GM18517 (cell line): ENCODE measurements at regions not wholly inside any gene's neighbourhood (a gene's known extent, or its start where the extent isn't known, plus 50 kb on each side); places are given as distances from the start of the nearest gene placed in this dataset.

Experiments
- ATAC-seq: cut with Tn5 transposase; IDR thresholded peaks from one replicate; pipeline ENCODE4 v1.9.1; 2021; ENCODE audit warnings: mild to moderate bottlenecking, moderate library complexity; ENCODE audit not compliant: unreplicated experiment

DNA sequence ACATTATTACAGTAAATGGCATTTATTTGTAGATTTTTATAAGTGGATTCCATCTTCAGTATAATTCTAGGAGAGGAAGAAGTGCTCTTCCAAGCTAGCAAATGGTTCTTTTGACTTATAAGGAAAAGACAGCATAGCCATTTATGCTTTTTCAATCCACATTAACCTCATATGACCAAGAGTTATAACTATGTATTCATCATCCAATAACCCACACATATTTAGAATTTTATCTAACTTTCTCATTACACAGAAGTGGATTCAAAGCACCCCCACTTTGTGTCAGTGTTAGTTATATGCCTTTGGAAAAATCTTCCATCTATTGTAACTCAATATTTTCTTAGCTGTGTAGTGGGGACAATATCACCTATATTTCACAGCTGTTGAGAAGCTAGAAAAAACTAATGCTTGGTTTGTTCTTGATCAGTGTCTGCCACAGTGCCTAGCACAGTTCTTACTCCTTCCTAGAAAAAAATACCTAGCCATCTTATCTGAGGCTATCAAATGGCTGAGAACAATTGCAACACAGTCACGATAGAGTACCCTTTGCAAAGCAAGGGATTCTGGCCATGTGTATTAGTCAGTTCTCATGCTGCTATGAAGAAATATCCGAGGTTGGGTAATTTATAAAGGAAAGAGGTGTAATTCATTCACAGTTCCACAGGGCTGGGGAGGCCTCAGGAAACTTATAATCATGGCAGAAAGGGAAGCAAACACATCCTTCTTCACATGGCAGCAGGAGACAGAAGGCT, 986.3 kb downstream of the TFAP2A start:
- no peak for ATAC-seq

DNA sequence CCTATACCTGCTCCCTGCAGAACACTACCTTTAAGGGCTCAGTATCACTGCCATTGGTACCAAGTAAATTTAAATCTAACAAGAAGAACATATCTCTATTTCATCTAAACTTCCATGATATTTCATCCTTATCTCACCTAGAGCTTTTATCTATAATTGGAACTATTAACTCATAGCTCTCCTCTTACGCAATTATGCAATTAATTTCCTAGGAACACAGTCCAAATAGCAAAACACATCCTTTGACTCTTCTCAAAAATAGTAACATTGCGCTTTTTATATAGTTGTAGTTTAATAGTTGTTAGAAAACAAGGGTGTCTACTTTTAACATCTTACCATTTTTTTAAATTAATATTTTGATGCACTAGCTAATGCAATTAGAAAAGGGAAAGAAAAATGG, 986.8 kb upstream of the SLC35B3 start:
- no peak for ATAC-seq

DNA sequence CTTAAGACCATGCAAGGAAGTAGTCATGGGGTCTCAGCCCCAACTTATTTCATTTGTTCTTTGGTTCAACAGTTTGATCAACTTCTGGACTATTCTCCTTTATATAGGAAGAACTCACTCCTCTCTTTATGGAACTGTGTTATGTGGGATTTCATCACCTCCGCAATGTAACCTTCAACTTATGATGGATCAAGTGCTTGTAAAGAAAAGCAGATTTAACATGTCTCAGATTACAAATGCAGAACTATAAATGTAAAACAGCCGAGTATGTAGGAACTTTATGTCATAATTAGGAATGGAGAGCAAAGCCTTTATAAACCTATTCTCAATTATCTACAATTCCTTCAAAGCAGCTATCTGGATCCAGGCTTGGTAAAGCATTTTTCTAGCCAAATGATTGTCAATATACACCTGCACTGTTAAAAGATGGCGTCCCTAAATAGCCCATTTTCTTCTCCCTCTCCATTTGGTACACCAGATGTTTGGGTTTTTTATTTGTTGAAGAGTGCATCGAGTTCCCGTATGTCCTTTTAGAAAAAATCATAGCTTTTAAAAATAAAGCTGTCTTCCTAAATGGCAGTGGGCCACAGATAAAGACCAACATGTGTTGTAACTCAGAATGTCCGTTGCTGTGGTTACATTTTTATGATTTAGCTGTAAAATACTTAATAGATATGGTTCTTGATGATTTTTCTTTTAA, 985.1 kb upstream of the SLC35B3 start:
- no peak for ATAC-seq

DNA sequence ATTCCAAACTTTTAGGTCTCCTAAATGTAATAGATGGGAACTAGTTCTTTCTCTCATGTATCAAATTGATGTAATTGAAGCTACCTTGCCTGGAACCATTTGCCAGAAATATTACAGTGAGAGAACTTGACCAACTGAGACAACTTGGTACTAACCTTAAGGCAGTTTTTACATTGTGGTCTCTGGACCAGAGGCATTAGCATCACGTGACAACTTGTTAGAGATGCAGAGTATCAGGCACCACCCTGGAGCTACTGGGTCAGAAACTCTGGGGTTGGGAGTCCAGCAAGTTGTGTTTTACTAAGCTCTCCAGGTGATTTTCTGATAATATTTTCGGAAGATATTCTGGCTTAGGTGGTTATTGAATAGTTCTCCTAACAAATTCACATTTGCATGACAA, 982.1 kb upstream of the SLC35B3 start:
- ATAC-seq: no peak

DNA sequence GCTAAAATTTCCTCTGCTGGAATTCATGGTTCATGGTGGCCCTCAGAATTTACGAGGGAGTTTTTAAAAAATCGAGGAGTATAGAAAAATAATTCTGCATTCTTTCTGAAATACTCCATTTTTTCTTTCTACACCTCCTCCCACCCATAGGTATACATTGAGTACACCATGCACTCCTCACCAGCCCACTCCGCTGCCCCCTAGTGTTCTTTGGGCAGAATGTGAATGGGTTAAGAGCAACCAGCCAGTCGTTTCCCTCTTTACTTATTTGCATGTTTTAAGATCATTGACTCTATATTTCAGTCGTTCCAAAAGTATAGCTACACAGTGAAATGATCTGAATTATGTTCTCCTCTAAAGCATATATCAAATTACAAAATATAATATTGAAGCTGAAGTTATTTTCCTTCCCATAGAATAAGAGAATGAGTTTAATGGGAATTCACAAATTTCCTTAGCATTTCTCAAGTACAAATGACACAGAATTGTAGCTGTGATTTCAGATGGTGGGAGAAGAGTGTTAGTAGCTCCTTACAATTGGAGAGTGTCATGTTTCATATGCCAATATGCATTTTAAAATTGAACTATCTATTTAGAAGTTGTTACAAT, 977.7 kb upstream of the SLC35B3 start:
- no peak for ATAC-seq

DNA sequence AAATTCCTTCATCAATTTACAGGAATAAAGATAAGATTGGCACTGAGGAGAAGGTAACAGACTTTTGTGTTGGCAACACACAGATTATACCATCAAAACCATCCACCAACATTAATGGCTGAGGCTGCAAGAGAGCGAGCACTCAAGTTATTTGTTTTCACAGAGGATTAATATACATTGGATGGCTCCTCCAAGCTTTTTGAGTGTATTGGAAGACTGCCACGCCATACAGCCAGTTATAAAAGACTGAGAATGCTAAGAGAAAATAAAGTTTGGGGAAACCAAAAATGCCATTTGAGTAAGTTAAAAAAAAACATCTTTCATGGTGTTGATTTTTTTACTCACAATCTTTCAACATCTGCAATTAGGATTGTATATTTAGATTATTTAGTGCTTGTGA, 973.8 kb upstream of the SLC35B3 start:
- ATAC-seq: no peak

DNA sequence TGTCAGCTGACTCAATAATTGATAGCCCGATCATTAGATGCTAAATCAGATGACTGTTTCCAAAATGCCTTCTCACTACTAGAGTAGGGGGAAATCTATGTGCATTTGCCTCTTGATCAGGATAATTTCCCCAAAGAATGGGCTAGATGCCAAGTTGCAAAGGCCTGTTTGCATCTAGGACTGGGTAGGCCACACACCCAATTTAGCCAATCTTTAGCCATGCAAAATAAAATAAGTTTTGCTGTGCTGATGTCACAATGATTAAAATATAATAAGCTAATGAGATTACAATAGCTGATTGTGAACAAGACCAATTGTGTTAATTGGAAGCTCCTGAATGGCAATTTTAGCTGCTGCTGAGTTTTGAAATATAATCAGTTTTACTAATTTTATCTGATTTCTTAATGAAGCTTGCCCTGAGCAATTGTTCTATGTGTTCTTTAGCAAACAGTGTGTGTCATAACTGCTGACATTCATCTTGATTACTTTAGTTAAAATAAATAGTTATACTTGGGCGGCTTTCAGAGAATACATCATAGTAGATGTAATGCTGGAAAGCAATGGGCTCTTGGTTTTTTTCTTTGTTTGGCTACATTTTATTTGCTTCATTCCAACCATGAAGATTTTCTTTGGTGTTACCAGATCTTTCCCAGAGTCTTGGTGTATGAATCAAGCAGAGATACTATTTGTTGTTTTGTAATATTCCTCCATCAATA, 973.2 kb upstream of the SLC35B3 start:
- ATAC-seq: no peak

DNA sequence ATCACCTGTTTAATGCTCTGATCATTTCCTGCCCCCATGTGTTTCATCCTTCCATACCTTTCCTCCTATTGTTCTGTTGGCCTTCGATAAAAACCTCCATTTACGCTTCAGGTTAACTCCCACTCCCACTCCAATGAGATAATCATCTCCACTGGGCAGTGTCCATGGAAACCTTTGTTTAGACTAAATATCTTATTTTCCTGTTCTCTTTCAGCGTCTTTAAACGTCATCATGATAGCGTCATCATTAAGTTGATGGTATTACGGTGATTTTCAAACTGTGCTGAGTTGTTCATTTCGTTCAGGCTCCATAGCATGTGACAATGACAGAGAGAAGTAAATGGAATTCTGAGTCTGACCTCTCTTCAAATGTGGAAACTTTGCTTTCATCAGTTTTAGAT, 970.5 kb upstream of the SLC35B3 start:
- no peak for ATAC-seq

DNA sequence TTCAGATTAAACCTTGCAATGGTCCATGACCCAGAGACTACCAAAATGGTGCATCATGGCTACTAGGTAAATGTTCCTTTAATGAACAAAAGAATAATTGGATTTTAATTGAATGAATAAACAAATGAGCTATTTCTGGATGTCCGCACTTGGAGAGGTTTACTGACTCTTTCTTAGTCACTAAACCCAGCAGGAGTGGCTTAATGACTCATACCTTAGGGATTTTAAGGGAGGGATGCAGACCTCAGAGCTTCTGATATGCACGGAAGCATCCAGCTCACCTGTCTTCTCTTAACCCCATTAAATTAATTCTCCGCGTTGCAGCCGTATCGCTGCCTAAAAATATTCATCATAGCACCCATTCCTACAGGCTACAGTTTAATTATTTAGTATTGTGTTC, 970.0 kb upstream of the SLC35B3 start:
- ATAC-seq: no peak

DNA sequence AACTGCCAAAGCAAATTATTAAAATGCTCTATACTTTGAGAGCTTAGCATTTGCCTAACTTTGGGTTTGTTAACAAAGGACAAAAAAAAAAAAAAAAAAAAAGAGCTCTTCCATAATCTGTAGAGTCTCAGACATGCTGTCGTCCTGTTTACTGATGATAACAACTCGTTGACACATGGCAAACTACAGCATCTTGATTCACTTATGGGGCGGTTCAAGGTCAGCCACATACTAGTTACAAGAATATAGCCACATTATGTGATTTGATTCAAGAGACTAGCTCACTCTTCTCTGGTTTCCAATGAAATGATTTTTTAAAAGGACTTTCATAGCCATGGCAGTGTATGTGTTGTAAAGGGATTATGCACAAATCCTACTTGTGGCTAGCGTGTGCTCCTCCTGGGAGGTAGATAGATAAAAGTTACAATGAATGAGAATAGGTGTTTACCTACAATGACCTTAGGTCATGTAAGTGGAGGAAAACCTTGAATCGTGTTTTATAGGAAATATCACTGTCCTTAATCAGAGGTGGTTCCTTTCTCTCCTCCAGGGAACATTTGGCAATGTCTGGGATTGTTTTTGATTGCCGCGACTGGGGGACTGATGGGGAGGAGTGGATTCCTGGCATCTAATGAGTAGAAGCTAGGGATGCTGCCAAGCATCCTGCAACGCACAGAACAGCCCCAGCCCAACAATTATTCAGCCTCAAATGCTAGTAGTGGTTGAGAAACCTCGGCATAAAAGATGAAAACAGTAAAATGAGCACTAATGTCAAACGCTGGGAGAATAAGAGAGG, 969.2 kb upstream of the SLC35B3 start:
- no peak for ATAC-seq

DNA sequence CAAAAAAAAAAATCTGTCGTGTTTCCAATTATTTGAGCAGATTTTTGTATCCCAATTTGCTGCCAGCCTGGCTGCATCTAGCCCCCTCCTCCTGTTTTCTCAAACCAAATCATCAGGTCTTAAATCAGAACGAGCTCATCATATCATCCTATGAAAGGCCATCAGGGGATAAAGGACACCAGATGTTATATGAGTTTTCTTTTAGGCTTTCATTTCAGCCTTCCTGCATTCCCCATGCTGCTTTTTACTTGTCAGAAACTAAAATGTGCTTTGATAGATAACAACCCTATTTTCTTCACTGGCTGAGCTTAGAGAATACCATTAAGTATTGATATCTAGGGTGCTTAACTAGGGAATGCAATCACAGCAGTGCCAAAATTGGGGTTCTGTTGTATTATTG, 968.4 kb upstream of the SLC35B3 start:
- no peak for ATAC-seq

DNA sequence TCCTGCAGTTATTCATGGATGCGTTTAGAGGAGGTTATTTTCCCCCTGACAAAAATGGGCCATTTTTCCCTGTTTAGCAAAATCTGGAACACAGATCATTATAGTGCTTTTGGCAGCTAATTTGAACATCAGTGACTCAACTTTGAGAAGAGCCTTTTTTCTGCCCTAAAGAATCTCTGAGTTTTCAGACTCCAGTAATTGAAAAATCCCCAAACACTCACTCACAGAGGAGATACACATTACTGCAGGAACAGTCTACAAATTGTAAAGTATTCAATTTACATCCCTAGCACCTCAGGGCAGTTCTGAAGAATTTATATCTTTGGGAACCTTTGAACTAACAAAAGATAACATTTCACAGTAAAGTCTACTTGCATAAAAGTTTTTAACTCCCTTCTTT, 966.6 kb upstream of the SLC35B3 start:
- no peak for ATAC-seq

DNA sequence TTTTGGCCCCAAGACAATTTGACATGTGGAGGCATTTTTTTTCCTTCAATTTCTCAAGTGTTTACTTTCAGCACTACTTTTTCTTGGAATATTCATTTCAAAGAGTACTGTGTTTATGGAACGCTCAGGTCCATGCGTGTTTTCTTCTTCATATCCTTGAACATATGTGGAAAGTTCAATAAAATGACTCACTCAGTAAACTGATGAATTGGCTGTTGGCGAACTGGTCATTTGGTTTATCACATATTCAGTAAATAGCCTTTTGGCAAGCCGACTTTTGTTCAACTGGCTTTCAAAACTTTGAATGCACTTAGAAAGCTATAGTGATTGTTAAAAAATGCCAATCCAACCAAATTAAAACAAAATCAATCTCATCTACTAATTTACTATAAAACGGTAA, 964.6 kb upstream of the SLC35B3 start:
- no peak for ATAC-seq

DNA sequence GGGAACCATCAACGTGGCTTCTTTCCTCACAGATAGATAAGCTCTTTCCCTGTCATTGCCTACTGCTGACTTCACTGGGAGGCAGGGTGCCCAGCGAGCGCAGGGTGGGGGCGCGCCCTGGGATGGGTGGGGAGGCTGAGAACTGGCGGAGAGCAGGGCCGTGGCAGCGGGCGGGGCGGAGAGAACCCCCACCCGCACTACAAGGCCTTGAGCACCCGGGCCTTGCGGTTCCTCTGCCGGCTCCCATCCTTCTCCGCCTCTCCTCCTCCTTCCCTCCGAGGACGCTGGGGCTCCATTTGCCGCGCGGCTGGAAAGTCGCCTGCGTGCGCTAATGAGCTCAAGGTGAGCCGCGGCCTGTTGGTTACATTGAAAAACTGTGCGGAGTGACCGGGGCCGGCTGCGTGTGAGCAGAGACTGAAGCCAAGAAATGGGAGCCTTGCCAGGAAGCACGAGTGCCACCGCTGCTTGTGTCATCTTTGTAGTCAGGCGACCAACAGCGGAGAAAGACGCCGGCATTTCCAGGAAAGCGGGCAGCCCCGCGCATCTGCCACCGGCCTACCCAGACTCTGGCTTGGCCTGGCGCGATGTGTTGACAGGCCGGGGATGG, 963.5 kb upstream of the SLC35B3 start:
- ATAC-seq: no peak

DNA sequence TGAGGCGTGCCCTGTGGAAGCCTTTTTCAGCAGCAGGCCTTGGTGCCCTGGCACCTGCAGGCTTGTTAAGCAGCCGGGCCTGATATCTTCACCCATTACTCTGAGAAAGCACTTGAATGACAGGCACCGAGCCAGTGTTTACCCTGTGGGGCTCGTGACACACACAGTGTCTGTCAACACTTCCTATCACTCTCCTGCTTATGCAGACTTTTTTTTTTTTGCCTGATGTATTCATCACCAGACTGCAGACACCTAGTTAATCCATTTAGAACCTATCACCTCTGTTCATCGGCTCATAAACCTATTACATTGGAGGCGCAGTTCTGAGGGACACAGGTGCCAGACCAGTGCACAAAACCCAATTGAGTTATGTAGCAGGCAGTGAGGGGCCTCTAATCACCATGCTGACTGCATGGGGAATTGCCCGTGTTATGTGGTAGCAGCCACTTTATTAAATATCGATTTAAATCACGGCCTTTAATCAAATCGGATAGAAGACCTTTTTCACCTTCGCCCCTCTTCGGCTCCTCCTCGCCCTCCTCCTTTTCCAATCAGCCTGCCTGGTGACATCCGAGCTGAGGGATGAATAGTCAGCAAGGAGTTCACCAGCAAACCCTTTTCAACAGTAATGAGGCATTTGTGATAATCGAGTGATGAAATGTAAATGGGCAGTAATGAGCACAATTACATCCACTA, 962.9 kb upstream of the SLC35B3 start:
- ATAC-seq: no peak

DNA sequence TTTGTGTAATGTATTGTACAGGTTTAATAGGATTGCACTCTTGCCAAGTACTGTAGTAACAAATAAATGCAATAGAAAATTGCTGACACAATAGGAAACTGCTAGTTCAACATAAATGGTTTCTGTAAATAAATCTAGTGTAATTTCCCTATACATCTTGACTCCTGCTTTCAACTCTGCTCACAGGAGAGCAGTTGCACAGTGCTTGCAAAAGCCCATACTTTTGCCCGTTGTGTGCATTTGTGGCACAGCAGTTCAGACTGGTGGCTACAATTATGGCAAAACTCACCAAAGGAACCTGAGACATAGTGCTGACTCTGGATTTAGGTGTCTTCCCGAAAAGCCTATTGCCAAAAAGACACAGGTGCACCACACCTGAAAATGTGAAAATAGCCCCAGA, 953.3 kb upstream of the SLC35B3 start:
- ATAC-seq: no peak

DNA sequence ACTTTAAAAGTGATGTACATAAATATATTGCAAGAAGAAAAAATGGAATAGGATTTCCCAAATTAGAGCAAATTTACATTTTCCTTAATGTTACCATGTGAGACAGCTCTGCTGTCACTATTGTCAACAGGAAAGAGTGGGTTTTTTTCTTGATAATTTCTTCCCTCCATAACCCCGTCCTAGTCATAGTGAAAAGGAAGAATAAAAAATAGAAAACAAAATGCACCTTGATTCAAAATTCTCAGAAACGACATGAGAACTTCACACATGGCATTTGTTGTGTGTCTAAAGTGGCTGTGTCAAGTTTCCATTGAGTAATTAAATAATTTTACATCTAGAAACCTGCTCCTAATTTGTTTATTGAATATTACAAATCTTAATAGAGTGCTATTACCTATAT, 945.2 kb upstream of the SLC35B3 start:
- ATAC-seq: no peak

DNA sequence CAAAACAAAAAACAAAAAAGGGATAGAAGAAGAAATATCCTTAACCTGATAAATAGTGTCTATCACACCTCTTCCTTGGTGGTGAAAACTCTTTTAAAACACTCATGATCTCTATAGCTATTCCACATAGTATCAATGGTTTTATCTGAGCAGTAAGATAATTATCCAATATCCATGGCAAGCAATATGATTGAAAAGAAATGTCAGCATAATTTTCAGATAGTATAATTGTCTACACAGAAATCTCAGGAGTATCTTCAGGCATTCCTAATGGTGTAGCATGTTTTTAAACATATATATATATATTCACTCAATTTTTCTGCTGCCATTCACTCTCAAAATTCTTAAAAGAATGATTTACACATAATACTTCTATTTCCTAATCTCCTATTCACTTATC, 938.0 kb upstream of the SLC35B3 start:
- ATAC-seq: no peak

DNA sequence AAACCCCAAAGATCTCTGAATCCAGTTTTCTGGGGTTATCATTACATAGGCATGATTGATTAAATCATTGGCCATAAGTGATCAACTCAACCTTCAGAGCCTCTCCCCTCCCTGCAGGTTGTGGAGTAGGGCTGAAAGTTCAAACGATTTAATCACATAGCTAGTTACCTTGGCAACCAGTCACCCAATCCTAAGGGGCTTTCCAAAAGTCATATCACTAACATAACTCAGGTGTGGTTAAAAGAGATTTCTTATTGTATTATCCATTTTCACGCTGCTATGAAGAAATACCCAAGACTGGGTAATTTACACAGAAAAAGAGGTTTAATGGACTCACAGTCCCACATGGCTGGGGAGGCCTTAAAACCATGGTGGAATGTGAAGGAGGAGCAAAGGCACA, 935.1 kb upstream of the SLC35B3 start:
- no peak for ATAC-seq

DNA sequence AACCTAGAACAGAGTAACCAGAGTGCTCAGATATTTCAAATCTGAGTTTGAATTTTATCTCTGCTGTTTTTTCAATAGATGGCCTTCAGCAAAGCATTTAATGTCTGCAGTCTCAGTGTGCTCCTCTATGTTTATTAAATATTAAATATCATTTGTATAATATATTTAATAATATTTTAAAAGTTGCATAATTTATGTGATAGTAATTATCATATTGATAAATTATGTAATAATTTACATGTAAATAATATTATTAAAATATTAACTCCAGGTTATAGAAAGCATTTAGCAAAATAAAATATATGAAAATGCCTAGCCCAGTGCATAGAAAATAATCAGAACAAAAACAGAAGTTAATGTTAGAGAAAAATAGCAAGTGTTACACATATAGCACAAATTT, 930.0 kb upstream of the SLC35B3 start:
- ATAC-seq: no peak
